ENCODE measurements at regions not wholly inside any gene's neighbourhood (a gene's known extent, or its start where the extent isn't known, plus 50 kb on each side); places are given as distances from the start of the nearest gene placed in this dataset.
"Not testable (repeated sequence)": the region's sequence is repeated elsewhere in the genome, so short reads cannot be mapped to it uniquely, and the experiment has no call there.

GRCh38 chrY:18858484-18859191 is 85.1 kb upstream of the HSFY2 start:
- TF ChIP-seq CTCF, POLR2A, POLR2AphosphoS5 (IDR thresholded peaks at IDR 0.05): not testable (repeated sequence)
